GM18520 (cell line): ENCODE measurements at regions not wholly inside any gene's neighbourhood (a gene's known extent, or its start where the extent isn't known, plus 50 kb on each side); places are given as distances from the start of the nearest gene placed in this dataset.

Experiments used
- ATAC-seq: cut with Tn5 transposase; IDR thresholded peaks from one replicate; pipeline ENCODE4 v1.9.1; 2021; ENCODE audit not compliant: unreplicated experiment

DNA sequence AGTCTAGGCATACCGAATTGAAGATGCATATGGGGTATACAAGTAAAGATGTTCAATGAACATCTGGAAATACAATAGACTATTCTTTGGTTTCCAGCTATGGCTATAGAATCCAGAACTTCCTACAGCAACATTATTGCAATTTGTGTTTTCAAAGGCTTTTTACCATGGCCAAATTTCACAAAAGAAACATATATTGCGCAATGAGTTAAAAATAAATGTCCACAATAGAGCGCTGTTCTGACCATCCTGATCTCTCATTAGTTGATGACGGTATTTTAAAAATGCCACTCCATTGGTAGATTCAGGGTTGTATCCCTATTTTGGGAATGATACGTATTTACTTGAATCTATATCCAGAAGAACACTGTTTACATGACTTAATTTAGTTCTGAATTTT lies 139.2 kb downstream of the LINC00632 start:
- ATAC-seq = no peak

DNA sequence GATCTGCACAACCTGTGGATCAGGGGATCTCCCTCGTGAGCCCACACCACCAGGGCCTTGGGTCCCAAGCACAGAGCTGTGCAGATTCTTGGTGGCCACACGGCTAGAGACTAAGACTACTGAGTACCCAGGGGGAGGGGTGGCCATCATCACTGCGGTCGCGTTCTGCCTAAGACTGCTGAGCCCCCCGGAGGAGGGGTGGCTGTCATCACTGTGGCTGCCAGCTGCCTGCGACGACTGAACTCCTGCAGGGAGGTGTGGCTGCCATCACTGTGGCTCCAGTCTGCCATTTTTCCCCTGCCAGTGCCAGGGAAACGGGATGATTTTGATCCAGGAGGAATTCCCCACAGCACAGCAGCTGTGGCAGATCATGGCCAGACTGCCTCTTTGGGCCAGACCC lies 141.7 kb upstream of the SPANXB1 start:
- ATAC-seq = no peak

DNA sequence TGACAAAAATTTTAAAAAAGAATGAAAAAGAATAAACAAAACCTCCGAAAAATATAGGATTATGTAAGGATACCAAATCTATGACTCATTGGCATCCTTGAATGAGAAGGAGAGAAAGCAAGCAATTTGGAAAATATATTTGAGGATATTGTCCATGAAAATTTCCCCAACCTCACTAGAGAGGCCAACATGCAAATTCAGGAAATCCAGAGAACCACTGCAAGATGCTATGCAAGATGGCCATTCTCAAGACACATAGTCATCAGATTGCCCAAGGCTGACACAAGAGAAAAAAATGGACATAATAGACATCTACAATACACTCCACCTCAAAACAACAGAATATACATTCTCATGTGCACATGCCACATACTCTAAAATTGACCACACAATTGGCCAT lies 135.9 kb upstream of the SPANXB1 start:
- no peak for ATAC-seq

DNA sequence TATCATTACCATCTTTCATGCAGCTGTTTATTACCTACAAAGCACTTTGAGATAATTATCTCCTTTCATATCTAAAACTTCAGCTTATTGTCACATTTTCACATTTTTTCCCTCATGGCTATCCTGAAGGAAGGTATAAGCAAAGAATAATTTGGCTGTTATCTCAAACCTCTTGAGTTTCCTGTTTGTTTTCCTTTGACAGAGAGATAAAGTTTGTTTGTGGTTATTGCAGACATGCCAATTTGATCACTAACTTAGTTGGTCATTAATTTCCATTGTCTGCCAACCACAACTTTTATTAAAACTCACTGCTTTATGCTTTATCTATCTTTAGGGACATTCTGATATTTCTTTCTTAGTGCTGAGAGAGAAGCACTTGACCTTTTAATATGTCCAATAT lies 89.8 kb upstream of the SPANXB1 start:
- ATAC-seq = no peak

DNA sequence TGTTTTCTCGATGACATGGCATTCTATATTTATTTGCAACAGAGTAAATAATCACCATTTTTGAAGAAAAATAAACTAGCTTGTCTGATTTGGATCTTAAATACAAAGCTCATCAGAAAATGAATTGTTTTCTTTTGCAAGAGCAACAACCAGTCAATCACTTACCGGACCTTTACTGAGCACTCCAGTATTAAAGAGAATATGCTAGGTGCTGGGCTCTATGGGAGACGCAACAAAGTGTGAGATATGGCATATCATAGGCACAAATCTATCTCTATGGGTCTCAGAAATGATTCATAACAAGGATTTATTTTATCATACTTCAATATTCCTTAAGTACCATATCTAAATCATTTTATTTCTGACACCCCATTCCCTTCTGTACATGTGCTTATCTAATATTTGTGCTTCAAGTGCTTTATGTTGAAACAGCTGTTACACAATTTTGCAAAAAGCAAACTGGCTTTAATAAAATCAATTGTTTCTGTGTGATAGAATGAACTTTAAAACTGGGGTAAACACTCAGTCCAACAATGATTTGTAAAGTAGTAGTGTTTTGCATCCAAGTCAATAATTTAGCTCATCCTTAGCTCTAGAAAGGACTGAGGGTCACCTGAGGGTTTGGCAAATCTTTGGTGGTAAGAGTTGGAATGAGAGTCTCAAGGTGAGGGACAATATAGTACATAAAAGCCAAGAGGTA lies 88.4 kb upstream of the SPANXB1 start:
- no peak for ATAC-seq

DNA sequence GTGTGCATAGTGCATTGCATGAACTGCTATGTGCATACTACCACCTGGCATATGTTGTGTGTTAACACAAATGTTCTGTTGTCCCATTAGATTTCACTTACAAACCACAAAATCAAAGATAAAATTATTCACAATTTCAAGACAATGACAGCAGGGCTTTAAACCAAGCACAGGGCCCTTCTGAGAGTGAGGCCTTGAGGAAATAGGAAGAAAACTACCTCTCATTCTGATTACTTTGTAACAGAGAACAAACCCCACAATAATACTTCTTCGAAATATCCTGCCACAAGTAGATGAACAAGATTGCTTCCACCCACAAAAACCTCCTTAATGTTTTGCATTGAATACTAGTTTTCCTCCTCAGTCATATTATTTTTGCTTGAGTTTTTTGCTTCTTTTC lies 85.5 kb upstream of the SPANXB1 start:
- ATAC-seq = no peak

DNA sequence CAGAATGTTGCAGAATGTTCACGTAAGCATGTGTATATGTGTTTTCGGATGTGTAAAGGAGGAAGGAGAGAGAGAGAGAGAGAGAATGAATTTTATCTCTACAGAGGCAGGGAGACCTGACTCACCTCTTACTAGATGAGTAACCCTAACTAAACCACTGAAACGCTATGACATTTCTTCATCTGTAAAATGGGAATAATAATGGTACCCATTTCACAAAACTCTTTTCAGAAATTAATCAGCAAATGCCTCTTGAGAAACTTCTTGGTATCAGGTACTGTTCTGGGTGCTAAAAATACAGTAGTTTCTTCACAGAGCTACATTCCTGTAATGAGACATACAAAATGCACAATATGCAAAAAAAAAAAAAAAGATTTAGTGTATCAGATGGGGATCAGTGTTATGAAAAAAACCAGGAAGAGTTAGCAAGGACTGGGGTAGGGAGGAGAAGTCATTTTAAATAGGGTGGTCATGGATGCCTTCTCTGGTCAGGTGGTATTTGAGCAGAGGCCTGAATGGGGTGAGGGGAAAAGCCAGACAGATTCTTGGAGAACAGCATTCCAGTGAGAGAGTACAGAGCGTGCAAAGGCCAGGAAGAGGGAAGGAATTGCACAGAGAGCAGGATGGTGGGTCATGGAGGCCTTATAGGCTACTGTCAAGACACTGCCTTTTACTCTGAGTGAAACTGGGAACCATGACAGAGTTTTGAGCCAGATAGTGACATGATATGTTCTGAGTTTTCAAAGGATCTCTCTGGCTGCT lies 84.9 kb upstream of the SPANXB1 start:
- peak; percentile 70 for ATAC-seq

DNA sequence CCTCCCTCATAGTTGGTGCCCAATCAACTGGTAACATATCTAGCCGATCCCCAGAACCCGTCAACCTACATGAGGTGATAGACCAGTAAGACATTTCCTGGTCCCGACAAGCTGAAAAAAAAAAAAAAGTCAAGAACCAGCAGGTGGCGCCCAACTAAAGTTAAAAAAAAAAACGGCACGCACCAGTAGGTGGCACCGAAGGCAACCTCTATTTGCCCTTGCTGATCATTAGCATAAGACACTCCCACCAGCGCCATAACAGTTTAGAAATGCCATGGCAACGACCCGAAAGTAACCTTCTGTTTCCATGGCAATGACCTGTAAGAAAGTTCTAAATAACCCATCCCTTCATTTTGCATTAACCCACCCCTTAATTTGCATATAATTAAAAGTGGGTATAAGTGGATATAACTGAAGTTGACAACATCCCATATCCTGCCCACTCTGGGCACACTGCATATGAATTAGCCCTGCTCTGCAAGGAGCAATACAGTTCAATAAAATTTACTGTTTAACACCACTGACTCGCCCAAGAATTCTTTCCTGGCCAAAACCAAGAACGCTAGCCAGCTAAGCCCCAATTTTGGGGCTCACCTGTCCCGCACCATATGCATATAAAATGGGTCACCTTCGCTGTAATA lies 83.9 kb upstream of the SPANXB1 start:
- peak; percentile 66 for ATAC-seq

DNA sequence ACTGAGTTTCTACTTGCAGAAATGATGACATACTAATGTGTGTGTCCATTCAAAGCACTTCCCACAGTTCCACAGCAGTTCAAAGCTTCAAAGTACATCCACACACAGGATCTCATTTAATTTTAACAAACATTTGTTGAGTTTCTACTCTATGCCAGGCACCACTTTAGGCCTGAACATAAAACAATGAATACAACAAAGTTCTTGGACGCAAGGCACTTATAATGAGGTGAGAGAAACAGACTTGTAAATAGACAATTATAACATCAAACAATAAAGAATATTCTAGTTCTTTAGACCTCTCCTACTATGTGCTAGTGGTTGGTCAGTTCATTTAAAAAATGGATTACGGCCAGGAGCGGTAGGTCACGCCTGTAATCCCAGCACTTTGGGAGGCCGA lies 82.0 kb upstream of the SPANXB1 start:
- ATAC-seq = no peak

DNA sequence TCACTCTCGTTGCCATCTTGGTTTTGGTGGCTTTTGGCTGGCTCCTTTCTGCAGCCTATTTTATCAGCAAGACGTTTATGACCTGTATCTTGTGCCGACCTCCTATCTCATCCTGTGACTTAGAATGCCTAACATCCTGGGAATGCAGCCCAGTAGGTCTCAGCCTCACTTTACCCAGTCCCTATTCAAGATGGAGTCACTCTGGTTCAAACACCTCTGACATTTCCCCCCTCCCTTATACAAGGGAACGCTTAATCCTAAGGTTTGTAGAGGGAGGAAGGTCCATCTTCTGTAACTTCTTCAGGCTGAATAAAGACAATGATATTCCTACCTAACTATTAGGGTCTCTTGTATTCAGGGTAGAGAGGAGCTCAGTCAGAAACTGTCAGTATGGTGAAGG lies 79.3 kb upstream of the SPANXB1 start:
- no peak for ATAC-seq

DNA sequence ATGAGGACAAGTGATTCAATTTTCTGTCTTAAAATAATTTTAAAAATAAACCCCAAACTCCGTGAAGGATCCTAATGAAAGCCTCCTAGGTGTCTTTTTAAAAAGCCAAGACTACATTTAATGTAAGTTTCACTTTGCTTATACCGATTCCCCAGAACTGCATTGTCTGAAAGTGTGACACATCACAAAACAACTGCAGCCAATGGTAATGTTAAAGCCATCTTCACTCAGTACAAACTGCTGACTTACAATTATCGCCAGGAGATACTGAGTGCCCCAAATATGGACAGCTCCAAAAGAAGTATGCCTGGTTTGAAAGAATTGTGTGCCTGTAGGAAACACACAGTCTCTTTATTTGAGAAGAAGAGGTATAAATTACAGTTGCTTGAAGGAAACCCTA lies 73.7 kb upstream of the SPANXB1 start:
- ATAC-seq = no peak

DNA sequence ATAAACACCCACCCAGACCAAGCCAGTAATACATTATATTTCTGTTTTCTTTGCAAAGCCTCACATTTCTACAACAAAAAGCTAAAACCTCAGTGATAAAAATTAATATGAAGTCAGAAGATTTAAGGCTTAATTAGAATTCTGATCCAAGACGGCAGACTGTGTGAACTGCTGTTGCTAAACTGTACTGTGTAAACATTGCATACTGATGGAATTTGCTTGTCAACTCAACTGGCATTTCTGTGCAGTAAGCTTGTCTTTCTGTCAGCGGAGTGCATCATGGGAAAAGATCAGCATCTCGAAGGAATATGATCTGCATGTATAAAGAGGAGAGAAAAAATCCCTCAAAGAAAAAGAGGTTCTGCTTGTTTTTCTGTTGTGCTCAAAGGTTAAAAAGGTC lies 69.4 kb upstream of the SPANXB1 start:
- no peak for ATAC-seq

DNA sequence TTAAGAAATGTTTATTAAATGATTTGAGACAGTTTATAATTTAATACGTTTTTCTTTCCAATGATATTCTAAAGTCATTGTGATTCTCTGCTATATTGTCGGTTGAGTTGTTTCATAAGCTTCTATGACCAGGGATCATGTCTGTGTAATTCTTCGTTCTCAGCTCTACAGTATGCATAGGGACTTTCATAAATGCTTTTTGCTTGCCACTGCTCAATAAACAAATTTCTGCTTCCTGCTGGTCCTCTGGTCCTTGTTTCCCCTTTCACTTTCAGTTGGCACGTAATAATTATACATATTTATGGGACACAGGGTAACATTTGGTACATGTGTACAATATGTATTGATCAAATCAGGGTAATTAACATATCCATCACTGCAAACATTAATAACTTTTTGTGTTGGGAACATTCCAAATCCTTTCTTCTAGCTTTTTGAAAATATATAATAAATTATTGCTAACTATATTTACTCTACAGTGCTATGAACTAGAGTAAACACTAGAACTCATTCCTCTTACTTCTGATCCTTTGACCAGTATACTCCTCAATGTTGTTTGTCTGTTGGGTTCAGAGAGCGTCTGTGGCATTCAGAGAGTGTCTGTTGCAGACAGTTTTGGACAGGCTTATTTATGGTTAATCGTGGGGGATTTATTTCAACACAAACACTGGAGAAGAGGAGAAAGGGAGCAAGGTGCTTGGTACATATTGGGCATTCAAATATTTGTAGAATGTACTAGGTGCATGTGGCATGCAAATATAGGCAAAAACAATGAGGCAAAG lies 68.3 kb upstream of the SPANXB1 start:
- no peak for ATAC-seq

DNA sequence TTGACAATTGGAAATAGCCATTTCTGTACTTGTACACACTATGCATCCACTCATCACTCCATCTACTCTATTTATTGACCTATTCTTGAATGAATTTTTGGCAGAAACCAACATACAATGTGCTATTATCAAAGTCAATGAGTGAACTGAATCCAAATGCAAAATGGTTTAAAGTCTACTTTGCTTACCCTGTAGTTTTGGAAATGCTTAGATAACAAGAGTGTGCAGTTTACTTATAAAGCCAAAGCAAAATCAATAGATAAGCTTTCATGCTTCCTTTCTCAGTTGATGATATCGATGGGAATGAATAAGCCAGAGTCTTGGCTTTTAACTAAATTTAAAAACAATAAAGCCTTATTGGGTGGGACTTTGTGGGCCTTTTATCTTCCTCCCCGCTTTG lies 58.9 kb upstream of the SPANXB1 start:
- ATAC-seq = no peak

DNA sequence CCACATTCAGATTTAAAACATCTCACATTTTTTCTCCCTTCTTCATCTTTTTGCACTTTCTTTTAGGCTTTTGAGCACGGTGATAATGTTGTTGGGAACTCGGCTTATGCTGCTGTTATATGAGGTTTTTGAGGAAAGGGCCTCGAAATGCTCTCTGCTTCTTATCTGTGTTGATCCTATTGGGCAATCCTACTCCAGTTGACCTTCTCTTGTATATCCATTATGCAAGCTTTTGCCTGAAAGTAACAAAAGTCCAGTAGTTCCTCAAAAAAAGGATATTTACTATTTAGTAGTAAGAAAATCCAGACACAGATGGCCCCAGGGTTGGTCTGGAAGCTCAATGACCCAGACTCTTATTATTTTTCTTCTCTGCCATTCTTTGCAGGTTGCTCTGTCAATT lies 57.7 kb upstream of the SPANXB1 start:
- ATAC-seq = no peak

DNA sequence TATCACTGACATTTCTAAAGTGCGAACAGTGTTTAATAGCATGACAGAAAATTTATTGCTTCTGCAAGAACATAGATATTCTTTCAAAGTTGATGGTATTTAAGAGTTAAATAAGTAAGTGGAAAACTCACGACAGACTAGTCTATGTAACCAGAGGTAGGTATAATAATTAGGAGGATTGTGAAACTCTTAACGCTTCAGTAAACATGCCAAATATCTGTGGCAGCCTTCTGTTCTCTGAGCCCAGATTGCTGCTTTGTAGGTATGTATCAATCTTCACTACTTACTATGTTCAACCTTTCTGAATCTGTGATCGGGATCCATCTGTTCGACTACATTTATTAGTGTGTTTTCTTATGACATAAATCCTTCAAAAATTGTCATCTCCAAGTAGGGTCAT lies 53.6 kb upstream of the SPANXB1 start:
- ATAC-seq = no peak

DNA sequence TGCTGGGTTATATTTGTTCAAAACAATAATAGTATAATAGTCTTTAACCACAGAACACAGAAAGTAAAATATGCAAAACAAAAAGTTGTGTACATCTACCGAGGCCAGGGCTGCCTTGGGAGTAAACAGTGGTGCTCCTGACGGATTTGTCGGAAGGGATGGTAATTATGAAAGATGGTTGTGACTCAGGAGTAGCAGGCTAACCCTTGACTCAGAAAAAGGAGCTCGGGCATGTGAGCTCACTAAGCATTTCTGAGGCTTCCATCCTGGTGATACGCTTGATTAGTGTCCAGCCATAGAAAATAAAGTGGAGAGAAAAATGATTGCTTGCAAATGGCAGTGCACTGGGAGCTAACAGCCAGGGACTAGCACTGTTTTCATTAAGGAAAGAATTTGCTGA lies 53.2 kb upstream of the SPANXB1 start:
- no peak for ATAC-seq
